Glomerular endothelial cell (primary cell): ENCODE measurements at regions not wholly inside any gene's neighbourhood (a gene's known extent, or its start where the extent isn't known, plus 50 kb on each side); places are given as distances from the start of the nearest gene placed in this dataset.

ENCODE experiments used
- DNase-seq: peaks from one replicate; pipeline ENCODE4 v3.0.0-alpha.2; 2011; ENCODE audit warnings: low read depth, low spot score; ENCODE audit errors: extremely low read depth

- no peak for DNase-seq
Observed at GRCh38 chr11:2083411-2083810, 55.8 kb downstream of the IGF2 start.

- peak; percentile 45 for DNase-seq
Observed at GRCh38 chr11:2077061-2077802, 62.0 kb downstream of the IGF2 start.

DNA sequence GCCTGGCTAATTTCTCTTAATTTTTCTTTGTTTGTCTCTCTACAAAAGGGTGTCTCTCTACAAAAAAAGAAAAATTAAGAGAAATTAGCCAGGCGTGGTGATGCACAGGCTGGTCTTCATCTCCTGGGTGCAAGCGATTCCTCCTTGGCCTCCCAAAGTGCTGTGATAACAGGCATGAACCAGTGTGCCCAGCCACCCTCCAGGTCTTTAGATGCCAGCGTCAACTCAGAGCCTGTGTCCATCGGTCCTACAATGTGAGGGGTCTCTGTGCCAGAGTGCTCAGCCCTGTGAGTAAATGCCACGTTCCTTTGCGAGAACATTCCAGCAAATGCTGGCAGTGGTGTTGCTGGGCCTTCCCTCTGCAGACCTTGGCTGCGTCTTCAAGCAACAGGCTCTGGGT, 62.7 kb downstream of the IGF2 start:
- no peak for DNase-seq

- DNase-seq, result no peak
Observed at GRCh38 chr11:2074266-2074825, 64.8 kb downstream of the IGF2 start.

DNA sequence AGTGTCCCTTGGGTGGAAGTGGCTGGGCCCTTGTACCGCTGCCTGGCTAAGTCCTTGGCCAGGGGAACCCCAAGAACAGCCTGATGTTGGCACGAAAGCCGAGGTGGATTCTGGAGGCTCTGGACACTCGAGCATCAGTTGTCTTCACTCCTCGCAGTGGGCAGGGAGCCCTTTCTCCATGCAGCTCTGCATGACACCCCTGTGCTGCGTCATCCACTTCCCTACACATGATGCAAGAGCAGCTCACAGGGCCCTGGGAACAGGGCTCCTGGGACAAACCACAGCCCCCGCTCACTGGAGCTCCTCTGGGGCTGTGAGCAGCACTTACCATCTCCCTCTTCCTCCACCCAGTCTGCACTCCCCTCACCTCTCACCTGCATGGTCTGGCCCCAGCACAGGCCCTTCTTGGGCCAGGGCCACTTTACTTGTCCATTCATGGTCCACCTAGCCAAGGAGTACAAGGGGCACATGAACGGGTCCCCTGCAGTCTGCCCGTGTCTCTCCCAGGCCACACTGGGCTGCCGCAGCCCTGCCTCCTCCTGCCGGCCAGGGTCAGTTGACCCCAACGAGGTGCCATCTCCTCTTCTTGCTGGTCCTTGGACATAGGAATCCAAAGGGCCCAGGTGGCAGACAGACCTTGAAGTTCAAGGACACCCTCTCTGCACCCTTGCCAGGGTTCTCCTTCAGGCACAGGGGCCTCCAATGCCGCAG, 66.5 kb downstream of the IGF2 start:
- DNase-seq, result no peak

- no peak for DNase-seq
Observed at GRCh38 chr11:2071748-2072385, 67.3 kb downstream of the IGF2 start.
